DOHH2 (cell line): ENCODE measurements at regions not wholly inside any gene's neighbourhood (a gene's known extent, or its start where the extent isn't known, plus 50 kb on each side); places are given as distances from the start of the nearest gene placed in this dataset.

Source experiments
- H3F3A ChIP-seq: fragments of 200-600 bp; sonication (generic), shearing (Covaris generic); 2 replicates; pipeline ENCODE4 v1.6.0; 2016; ENCODE audit warnings: antibody characterized with exemption, mild to moderate bottlenecking; ENCODE audit not compliant: control insufficient read depth, insufficient read depth
- H3K27ac ChIP-seq: fragments of 200-600 bp; sonication (generic); 2 replicates; pipeline ENCODE4 v1.5.1; 2014; ENCODE audit warnings: low read depth, mild to moderate bottlenecking, low read length, moderate library complexity
- H3K27me3 ChIP-seq: fragments of 200-600 bp; sonication (generic); 2 replicates; pipeline ENCODE4 v1.6.1; 2014; ENCODE audit warnings: mild to moderate bottlenecking, low read length, mixed read lengths; ENCODE audit not compliant: control insufficient read depth
- H3K36me3 ChIP-seq: fragments of 200-600 bp; sonication (generic); 2 replicates; pipeline ENCODE4 v1.6.1; 2014; ENCODE audit warnings: mild to moderate bottlenecking, low read length, moderate library complexity, mixed read lengths; ENCODE audit not compliant: control insufficient read depth
- H3K4me1 ChIP-seq: fragments of 200-600 bp; sonication (generic); 2 replicates; pipeline ENCODE4 v1.6.1; 2014; ENCODE audit warnings: mild to moderate bottlenecking, low read length, mixed read lengths; ENCODE audit not compliant: control insufficient read depth
- H3K4me2 ChIP-seq: fragments of 200-600 bp; sonication (generic); 2 replicates; pipeline ENCODE4 v1.6.0; 2014; ENCODE audit warnings: mild to moderate bottlenecking, low read length, moderate library complexity
- H3K4me3 ChIP-seq: fragments of 200-600 bp; sonication (generic); 2 replicates; pipeline ENCODE4 v1.5.1; 2014; ENCODE audit warnings: mild to moderate bottlenecking, low read length, mixed read lengths
- H3K79me2 ChIP-seq: fragments of 200-600 bp; sonication (generic); 2 replicates; pipeline ENCODE4 v1.6.1; 2014; ENCODE audit warnings: mild to moderate bottlenecking, low read length, mixed read lengths; ENCODE audit not compliant: control insufficient read depth
- H3K9me2 ChIP-seq: fragments of 200-600 bp; sonication (generic); replicated peaks from 2 replicates; pipeline ENCODE4 v1.6.1; 2014; ENCODE audit warnings: mild to moderate bottlenecking, low read length, mixed read lengths; ENCODE audit not compliant: control insufficient read depth
- H3K9me3 ChIP-seq: fragments of 200-600 bp; sonication (generic); 2 replicates; pipeline ENCODE4 v1.6.1; 2014; ENCODE audit warnings: antibody characterized with exemption, low read length, mixed read lengths; ENCODE audit not compliant: control insufficient read depth, insufficient read depth
- H4K20me1 ChIP-seq: fragments of 200-600 bp; sonication (generic); 2 replicates; pipeline ENCODE4 v1.6.0; 2014; ENCODE audit warnings: low read depth, mild to moderate bottlenecking, antibody characterized with exemption, low read length, moderate library complexity; ENCODE audit not compliant: control insufficient read depth, insufficient read depth
- CTCF ChIP-seq: fragments of 200-600 bp; sonication (generic); IDR thresholded peaks from one replicate; pipeline ENCODE4 v1.5.1; 2014; ENCODE audit warnings: antibody characterized with exemption, mild to moderate bottlenecking, low read depth, low read length; ENCODE audit not compliant: poor library complexity, severe bottlenecking
- EZH2phosphoT487 ChIP-seq: fragments of 200-600 bp; sonication (generic); IDR thresholded peaks from 2 replicates; pipeline ENCODE4 v1.6.1; 2017; ENCODE audit warnings: borderline replicate concordance, mild to moderate bottlenecking, antibody characterized with exemption, low read length, moderate library complexity, mixed read lengths

- no peaks in the 10 kb centered on the region for H3F3A ChIP-seq
- no peak overlapping the region for H3K4me2 ChIP-seq
- H3K4me3 ChIP-seq: no peak overlapping the region
- TF ChIP-seq CTCF (no peak), EZH2phosphoT487 (no peak)
- H3K79me2 ChIP-seq: no peaks in the 10 kb centered on the region
- H3K27me3 ChIP-seq: peaks cover 12% of the 10 kb centered on the region
- no peaks in the 10 kb centered on the region for H3K4me1 ChIP-seq
- no peaks in the 10 kb centered on the region for H4K20me1 ChIP-seq
- H3K27ac ChIP-seq: no peak overlapping the region
- no peaks in the 10 kb centered on the region for H3K36me3 ChIP-seq
- no peaks in the 10 kb centered on the region for H3K9me2 ChIP-seq
- H3K9me3 ChIP-seq: no peaks in the 10 kb centered on the region
Observed at GRCh38 chr2:236501026-236501425, 68.6 kb upstream of the ACKR3 start.

- no peak overlapping the region for H3K4me3 ChIP-seq
- no peaks in the 10 kb centered on the region for H3K9me2 ChIP-seq
- H3K27ac ChIP-seq: no peak overlapping the region
- no peaks in the 10 kb centered on the region for H3K4me1 ChIP-seq
- no peaks in the 10 kb centered on the region for H3K79me2 ChIP-seq
- no peak for TF ChIP-seq EZH2phosphoT487
- TF ChIP-seq CTCF: no peak
- peaks cover 12% of the 10 kb centered on the region for H3K27me3 ChIP-seq
- no peaks in the 10 kb centered on the region for H3K36me3 ChIP-seq
- no peaks in the 10 kb centered on the region for H4K20me1 ChIP-seq
- no peaks in the 10 kb centered on the region for H3F3A ChIP-seq
- no peaks in the 10 kb centered on the region for H3K9me3 ChIP-seq
- no peak overlapping the region for H3K4me2 ChIP-seq
Observed at GRCh38 chr2:236501531-236501930, 68.1 kb upstream of the ACKR3 start.

GRCh38 chr2:236503100-236503499, 66.5 kb upstream of the ACKR3 start:
- no peaks in the 10 kb centered on the region for H3K9me3 ChIP-seq
- no peaks in the 10 kb centered on the region for H3F3A ChIP-seq
- H3K27ac ChIP-seq: no peak overlapping the region
- H3K4me2 ChIP-seq: no peak overlapping the region
- H3K36me3 ChIP-seq: no peaks in the 10 kb centered on the region
- no peaks in the 10 kb centered on the region for H3K9me2 ChIP-seq
- no peaks in the 10 kb centered on the region for H4K20me1 ChIP-seq
- H3K27me3 ChIP-seq: peaks cover 12% of the 10 kb centered on the region
- TF ChIP-seq CTCF (no peak), EZH2phosphoT487 (no peak)
- no peak overlapping the region for H3K4me3 ChIP-seq
- H3K4me1 ChIP-seq: no peaks in the 10 kb centered on the region
- H3K79me2 ChIP-seq: no peaks in the 10 kb centered on the region

- Histone ChIP-seq H3F3A (no peaks in the 10 kb centered on the region), H3K4me3 (no peak overlapping the region), H3K9me3 (no peaks in the 10 kb centered on the region), H3K79me2 (no peaks in the 10 kb centered on the region), H3K27ac (no peak overlapping the region), H3K4me2 (no peak overlapping the region), H3K9me2 (no peaks in the 10 kb centered on the region), H3K27me3 (peaks cover 12% of the 10 kb centered on the region), H4K20me1 (no peaks in the 10 kb centered on the region), H3K36me3 (no peaks in the 10 kb centered on the region), H3K4me1 (no peaks in the 10 kb centered on the region)
- no peak for TF ChIP-seq EZH2phosphoT487
- no peak for TF ChIP-seq CTCF
Observed at GRCh38 chr2:236503583-236503982, 66.0 kb upstream of the ACKR3 start.
